OCI-LY7 (cell line): ENCODE measurements at regions not wholly inside any gene's neighbourhood (a gene's known extent, or its start where the extent isn't known, plus 50 kb on each side); places are given as distances from the start of the nearest gene placed in this dataset.

Experiments
- BruUV-seq: library from RNA; stranded (reverse); fragments of 400-500 nt; replicated peaks from 2 replicates; lab custom pipeline; 2021; lab: Mats Ljungman, UMichigan
- CTCF ChIA-PET: fragments of 300-600 bp; sonication (Branson Sonifier 250); formaldehyde crosslinking; loops from one replicate; lab custom pipeline; 2022; ENCODE audit warnings: antibody characterized with exemption; ENCODE audit not compliant: unreplicated experiment; lab: Charles Lee
- POLR2A ChIA-PET: fragments of 300-600 bp; sonication (Branson Sonifier 250); formaldehyde crosslinking; loops from one replicate; lab custom pipeline; 2022; ENCODE audit warnings: antibody characterized with exemption; lab: Charles Lee
- DNase-seq: peaks from one replicate; pipeline ENCODE4 v3.0.0-alpha.2; 2015; ENCODE audit warnings: low spot score
- H2AFZ ChIP-seq: fragments of 200-600 bp; sonication (generic), shearing (Covaris generic); 2 replicates; pipeline ENCODE4 v1.6.1; 2014; ENCODE audit warnings: mild to moderate bottlenecking, antibody characterized with exemption, low read length, moderate library complexity
- H3K27ac ChIP-seq: fragments of 200-600 bp; sonication (generic); 2 replicates; pipeline ENCODE4 v1.5.1; 2014; ENCODE audit warnings: mixed run types, low read depth, mild to moderate bottlenecking, moderate library complexity, low read length, inconsistent platforms; ENCODE audit not compliant: poor library complexity, severe bottlenecking
- H3K36me3 ChIP-seq: fragments of 200-600 bp; sonication (generic); 2 replicates; pipeline ENCODE4 v1.6.1; 2014; ENCODE audit warnings: mild to moderate bottlenecking, antibody characterized with exemption, low read length, moderate library complexity, mixed read lengths; ENCODE audit not compliant: insufficient read depth
- H3K4me1 ChIP-seq: fragments of 200-600 bp; sonication (generic); 2 replicates; pipeline ENCODE4 v1.5.1; 2014; ENCODE audit warnings: mild to moderate bottlenecking, low read length; ENCODE audit not compliant: insufficient read depth, poor library complexity, severe bottlenecking
- H3K4me2 ChIP-seq: fragments of 200-600 bp; sonication (generic); 2 replicates; pipeline ENCODE4 v1.6.1; 2014; ENCODE audit warnings: mild to moderate bottlenecking, low read length
- H3K4me3 ChIP-seq: fragments of 200-600 bp; sonication (generic); 2 replicates; pipeline ENCODE4 v1.5.1; 2014; ENCODE audit warnings: mild to moderate bottlenecking, low read depth, low read length; ENCODE audit not compliant: poor library complexity, severe bottlenecking
- H3K79me2 ChIP-seq: fragments of 200-600 bp; sonication (generic); 2 replicates; pipeline ENCODE4 v1.6.1; 2016; ENCODE audit warnings: low read depth, mild to moderate bottlenecking, low read length, moderate library complexity, mixed read lengths; ENCODE audit not compliant: insufficient read depth
- H3K9me2 ChIP-seq: fragments of 200-600 bp; sonication (generic); 2 replicates; pipeline ENCODE4 v1.6.1; 2016; ENCODE audit warnings: mild to moderate bottlenecking, low read length, mixed read lengths; ENCODE audit not compliant: insufficient read depth
- H3K9me3 ChIP-seq: fragments of 200-600 bp; sonication (generic); 2 replicates; pipeline ENCODE4 v1.6.1; 2014; ENCODE audit warnings: mild to moderate bottlenecking, mixed run types, low read length, mixed read lengths
- H4K20me1 ChIP-seq: fragments of 200-600 bp; sonication (generic); 2 replicates; pipeline ENCODE4 v1.6.1; 2014; ENCODE audit warnings: mild to moderate bottlenecking, antibody characterized with exemption, low read length, moderate library complexity, mixed read lengths; ENCODE audit not compliant: insufficient read depth
- EZH2phosphoT487 ChIP-seq: fragments of 200-600 bp; sonication (generic); IDR thresholded peaks from 2 replicates; pipeline ENCODE4 v1.6.1; 2018; ENCODE audit warnings: low read depth, borderline replicate concordance, mild to moderate bottlenecking, mixed run types, antibody characterized with exemption, low read length, moderate library complexity, mixed read lengths
- intact Hi-C: fragments of 100-400 bp; cut with micrococcal nuclease; formaldehyde crosslinking; loops from one replicate; pipeline ENCODE4 v1.10.0; 2022; ENCODE audit not compliant: unreplicated experiment
- TF ChIP-seq, protein P1 (sequence below): fragments of 200-600 bp; sonication (generic); conservative IDR thresholded peaks from 2 replicates; pipeline ENCODE4 v1.5.1; 2014; ENCODE audit warnings: mild to moderate bottlenecking, antibody characterized with exemption, low read length, moderate library complexity, mixed read lengths

DNA sequence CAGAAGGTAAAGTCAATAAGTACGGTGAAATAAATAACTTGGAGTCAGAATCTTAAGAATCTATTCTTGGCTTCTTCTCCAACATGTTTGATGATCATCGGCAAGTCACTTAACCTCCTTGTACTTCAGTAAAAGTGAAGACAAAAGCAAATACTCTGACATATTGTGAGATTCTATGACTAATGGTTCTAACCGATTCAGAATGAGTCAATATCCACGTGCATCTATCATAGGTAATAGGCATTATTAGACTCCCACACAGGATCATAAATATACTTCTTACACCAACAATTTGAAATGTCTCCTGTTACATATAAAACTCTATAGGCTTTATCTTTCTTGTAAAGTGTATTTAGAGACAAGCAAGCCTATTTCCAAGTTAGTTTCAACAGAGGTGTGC is 144.4 kb upstream of the ATXN7L3B start:
- Histone ChIP-seq H2AFZ (no peak overlapping the region), H3K9me3 (no peaks in the 10 kb centered on the region), H3K27ac (no peak overlapping the region), H3K79me2 (no peaks in the 10 kb centered on the region), H3K4me1 (no peaks in the 10 kb centered on the region), H3K9me2 (no peaks in the 10 kb centered on the region), H3K4me2 (no peak overlapping the region), H3K4me3 (no peak overlapping the region), H4K20me1 (no peaks in the 10 kb centered on the region), H3K36me3 (no peaks in the 10 kb centered on the region)
- no TSS peak for BruUV-seq
- no peak for TF ChIP-seq EZH2phosphoT487
- TF ChIP-seq, protein P1, sequence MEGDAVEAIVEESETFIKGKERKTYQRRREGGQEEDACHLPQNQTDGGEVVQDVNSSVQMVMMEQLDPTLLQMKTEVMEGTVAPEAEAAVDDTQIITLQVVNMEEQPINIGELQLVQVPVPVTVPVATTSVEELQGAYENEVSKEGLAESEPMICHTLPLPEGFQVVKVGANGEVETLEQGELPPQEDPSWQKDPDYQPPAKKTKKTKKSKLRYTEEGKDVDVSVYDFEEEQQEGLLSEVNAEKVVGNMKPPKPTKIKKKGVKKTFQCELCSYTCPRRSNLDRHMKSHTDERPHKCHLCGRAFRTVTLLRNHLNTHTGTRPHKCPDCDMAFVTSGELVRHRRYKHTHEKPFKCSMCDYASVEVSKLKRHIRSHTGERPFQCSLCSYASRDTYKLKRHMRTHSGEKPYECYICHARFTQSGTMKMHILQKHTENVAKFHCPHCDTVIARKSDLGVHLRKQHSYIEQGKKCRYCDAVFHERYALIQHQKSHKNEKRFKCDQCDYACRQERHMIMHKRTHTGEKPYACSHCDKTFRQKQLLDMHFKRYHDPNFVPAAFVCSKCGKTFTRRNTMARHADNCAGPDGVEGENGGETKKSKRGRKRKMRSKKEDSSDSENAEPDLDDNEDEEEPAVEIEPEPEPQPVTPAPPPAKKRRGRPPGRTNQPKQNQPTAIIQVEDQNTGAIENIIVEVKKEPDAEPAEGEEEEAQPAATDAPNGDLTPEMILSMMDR: no peak
- DNase-seq: no peak
- intact Hi-C loops: no loop called here
- ChIA-PET POLR2A (no interaction called here), CTCF (no interaction called here)

DNA sequence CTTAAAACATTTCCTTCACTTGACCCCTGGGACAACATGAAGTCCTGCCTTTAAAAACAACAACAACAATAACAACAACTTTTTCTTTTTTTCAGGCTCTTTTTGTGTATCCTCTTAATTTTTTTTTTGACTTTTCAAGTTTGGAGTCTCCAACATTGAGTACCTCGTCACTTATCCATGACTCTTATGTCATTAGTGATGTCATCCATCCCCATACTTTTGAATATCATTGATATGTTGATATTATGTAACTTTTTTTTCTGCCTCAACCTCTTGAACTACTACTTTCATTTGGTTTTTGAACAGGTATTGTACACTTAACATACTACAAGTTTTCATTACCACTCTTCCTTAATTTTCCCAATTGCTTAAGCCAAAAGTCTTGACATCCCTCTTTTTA is 143.0 kb upstream of the ATXN7L3B start:
- H3K9me3 ChIP-seq: no peaks in the 10 kb centered on the region
- no peak for DNase-seq
- no TSS peak for BruUV-seq
- H3K27ac ChIP-seq: no peak overlapping the region
- no peaks in the 10 kb centered on the region for H3K36me3 ChIP-seq
- TF ChIP-seq EZH2phosphoT487: no peak
- TF ChIP-seq, protein P1: no peak
- H3K79me2 ChIP-seq: no peaks in the 10 kb centered on the region
- no peaks in the 10 kb centered on the region for H3K4me1 ChIP-seq
- intact Hi-C loops: no loop called here
- no peaks in the 10 kb centered on the region for H4K20me1 ChIP-seq
- H3K4me3 ChIP-seq: no peak overlapping the region
- POLR2A ChIA-PET: interaction anchor here (0.7 kb wide), 1 partner anchor 20 kb away, joined by 3 read pairs; no protein-coding TSS in a partner anchor
- no peak overlapping the region for H2AFZ ChIP-seq
- no peaks in the 10 kb centered on the region for H3K9me2 ChIP-seq
- CTCF ChIA-PET: no interaction called here
- no peak overlapping the region for H3K4me2 ChIP-seq

DNA sequence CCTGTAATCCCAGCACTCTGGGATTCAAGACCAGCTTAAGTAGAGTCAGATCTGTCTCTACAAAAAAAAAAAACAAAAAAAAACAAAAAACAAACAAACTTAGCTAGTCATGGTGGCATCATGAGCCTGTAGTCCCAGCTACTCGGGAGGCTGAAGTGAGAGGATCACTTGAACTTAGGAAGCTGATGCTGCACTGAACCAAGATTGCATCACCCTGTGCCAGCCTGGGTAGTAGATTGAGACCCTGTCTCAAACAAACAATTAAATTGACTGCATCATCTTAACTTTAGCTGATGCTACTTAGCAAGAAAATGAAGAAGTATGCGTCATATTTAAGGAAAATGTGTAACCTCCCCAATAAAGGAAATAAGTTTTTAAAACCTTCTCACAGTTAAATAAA is 136.6 kb upstream of the ATXN7L3B start:
- intact Hi-C loops: no loop called here
- Histone ChIP-seq H3K27ac (no peak overlapping the region), H3K4me1 (no peaks in the 10 kb centered on the region), H2AFZ (no peak overlapping the region), H3K9me2 (no peaks in the 10 kb centered on the region), H3K4me3 (no peak overlapping the region), H3K36me3 (no peaks in the 10 kb centered on the region), H4K20me1 (no peaks in the 10 kb centered on the region), H3K79me2 (no peaks in the 10 kb centered on the region), H3K4me2 (no peak overlapping the region), H3K9me3 (no peaks in the 10 kb centered on the region)
- BruUV-seq: no TSS peak
- DNase-seq: no peak
- TF ChIP-seq, protein P1: no peak
- TF ChIP-seq EZH2phosphoT487: no peak
- ChIA-PET CTCF (interaction anchor here (0.9 kb wide), 1 partner anchor 23 kb away, joined by 3 read pairs; no protein-coding TSS in a partner anchor), POLR2A (interaction anchor here (0.7 kb wide), 2 partner anchors 8 to 23 kb away, joined by 4 to 6 read pairs; no protein-coding TSS in a partner anchor)
